ENCODE measurements at regions not wholly inside any gene's neighbourhood (a gene's known extent, or its start where the extent isn't known, plus 50 kb on each side); places are given as distances from the start of the nearest gene placed in this dataset.

DNA sequence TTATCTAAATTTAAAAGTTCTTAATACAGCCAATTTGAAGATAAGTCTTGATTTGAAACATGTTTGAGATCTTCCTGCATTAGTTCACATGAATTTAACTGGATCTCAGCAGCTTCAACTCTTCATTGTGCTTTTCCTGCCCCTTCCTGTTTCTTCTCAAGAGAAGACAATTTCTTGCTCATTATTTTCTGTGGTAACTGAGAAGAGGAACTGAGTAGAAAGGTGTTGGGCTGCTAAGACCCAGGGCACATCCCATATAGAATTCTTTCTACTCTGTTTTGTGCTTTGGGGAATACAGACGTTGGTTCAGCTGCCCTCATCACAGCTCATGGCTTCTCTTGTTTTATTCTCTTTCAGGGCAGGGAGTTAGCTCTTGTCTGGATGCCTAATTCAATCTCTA, 110.2 kb downstream of the SNAPC1 start:
- dilution Hi-C loops (cut with MboI; ENCODE audit: extremely low pct_ligation_motif_present, low sequenced_read_pairs), result no loop called here
- no peak overlapping the region for H2AFZ ChIP-seq (ENCODE audit: control insufficient read depth, low read length)
- H3K4me3 ChIP-seq (ENCODE audit: control insufficient read depth in 2 of 3, extremely low read depth in 1 of 3, insufficient read depth in 2 of 3, low read depth in 1 of 3, low read length in 3 of 3), result no peak overlapping the region
- no peaks in the 10 kb centered on the region for H3K79me2 ChIP-seq (ENCODE audit: control insufficient read depth, insufficient read depth, low read length)
- no peaks in the 10 kb centered on the region for H3K9me3 ChIP-seq (ENCODE audit: control insufficient read depth, low read depth, low read length)
- no peak for TF ChIP-seq EZH2 (IDR thresholded peaks at IDR 0.05; ENCODE audit: low read length)
- TF ChIP-seq, protein P1, sequence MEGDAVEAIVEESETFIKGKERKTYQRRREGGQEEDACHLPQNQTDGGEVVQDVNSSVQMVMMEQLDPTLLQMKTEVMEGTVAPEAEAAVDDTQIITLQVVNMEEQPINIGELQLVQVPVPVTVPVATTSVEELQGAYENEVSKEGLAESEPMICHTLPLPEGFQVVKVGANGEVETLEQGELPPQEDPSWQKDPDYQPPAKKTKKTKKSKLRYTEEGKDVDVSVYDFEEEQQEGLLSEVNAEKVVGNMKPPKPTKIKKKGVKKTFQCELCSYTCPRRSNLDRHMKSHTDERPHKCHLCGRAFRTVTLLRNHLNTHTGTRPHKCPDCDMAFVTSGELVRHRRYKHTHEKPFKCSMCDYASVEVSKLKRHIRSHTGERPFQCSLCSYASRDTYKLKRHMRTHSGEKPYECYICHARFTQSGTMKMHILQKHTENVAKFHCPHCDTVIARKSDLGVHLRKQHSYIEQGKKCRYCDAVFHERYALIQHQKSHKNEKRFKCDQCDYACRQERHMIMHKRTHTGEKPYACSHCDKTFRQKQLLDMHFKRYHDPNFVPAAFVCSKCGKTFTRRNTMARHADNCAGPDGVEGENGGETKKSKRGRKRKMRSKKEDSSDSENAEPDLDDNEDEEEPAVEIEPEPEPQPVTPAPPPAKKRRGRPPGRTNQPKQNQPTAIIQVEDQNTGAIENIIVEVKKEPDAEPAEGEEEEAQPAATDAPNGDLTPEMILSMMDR (optimal IDR thresholded peaks at IDR 0.05 in 1 of 3, IDR thresholded peaks at IDR 0.05 in 1 of 3, conservative IDR thresholded peaks at IDR 0.05 in 1 of 3; ENCODE audit: extremely low read depth in 1 of 3, insufficient read depth in 2 of 3, low read length in 3 of 3), result no peak
- no peaks in the 10 kb centered on the region for H3K9me1 ChIP-seq (ENCODE audit: control insufficient read depth, extremely low read depth, insufficient read depth, low read length)
- peaks cover 11% of the 10 kb centered on the region for H3K27me3 ChIP-seq (ENCODE audit: control insufficient read depth, extremely low read depth, insufficient read depth, low read length)
- H3K4me1 ChIP-seq (ENCODE audit: control insufficient read depth, extremely low read depth, insufficient read depth, low read length), result no peaks in the 10 kb centered on the region
- H3K9ac ChIP-seq (ENCODE audit: control insufficient read depth, extremely low read depth, insufficient read depth, low read length), result no peak overlapping the region
- H4K20me1 ChIP-seq (ENCODE audit: control insufficient read depth, extremely low read depth, insufficient read depth, low read length), result no peaks in the 10 kb centered on the region
- no peak overlapping the region for H3K4me2 ChIP-seq (ENCODE audit: control insufficient read depth, extremely low read depth, insufficient read depth, low read depth, low read length)
- FAIRE-seq, result no peak
- no peaks in the 10 kb centered on the region for H3K36me3 ChIP-seq (ENCODE audit: control insufficient read depth in 2 of 2, extremely low read depth in 1 of 2, insufficient read depth in 2 of 2, low read length in 2 of 2)
- DNase-seq (ENCODE audit: low read depth, low spot score), result no peak
- no peak overlapping the region for H3K27ac ChIP-seq (ENCODE audit: control insufficient read depth, insufficient read depth, low read length)

DNA sequence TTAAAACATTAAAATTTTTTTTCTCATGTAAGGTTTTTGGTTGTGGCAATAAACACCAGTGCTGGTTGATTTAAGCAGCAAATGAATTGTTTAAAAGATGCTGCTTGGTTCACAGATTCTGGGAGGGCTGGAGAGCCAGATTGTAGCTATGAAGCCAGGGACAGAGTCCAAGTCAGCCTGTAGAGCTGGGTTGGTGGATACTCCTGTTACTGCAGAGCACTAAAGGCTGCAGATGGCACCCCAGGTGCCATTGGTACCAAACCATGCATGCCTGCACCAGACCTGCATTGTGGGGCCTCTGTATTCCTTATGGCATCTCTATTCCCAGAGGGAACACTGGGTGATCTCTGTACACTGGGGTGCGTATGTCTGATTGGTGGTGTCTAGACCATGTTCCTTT, 113.3 kb downstream of the SNAPC1 start:
- FAIRE-seq (no peak), DNase-seq (ENCODE audit: low read depth, low spot score) (no peak)
- Histone ChIP-seq H3K36me3 (ENCODE audit: control insufficient read depth in 2 of 2, extremely low read depth in 1 of 2, insufficient read depth in 2 of 2, low read length in 2 of 2) (no peaks in the 10 kb centered on the region), H3K4me2 (ENCODE audit: control insufficient read depth, extremely low read depth, insufficient read depth, low read depth, low read length) (no peak overlapping the region), H2AFZ (ENCODE audit: control insufficient read depth, low read length) (no peak overlapping the region), H3K79me2 (ENCODE audit: control insufficient read depth, insufficient read depth, low read length) (no peaks in the 10 kb centered on the region), H3K4me1 (ENCODE audit: control insufficient read depth, extremely low read depth, insufficient read depth, low read length) (no peaks in the 10 kb centered on the region), H3K9ac (ENCODE audit: control insufficient read depth, extremely low read depth, insufficient read depth, low read length) (no peak overlapping the region), H4K20me1 (ENCODE audit: control insufficient read depth, extremely low read depth, insufficient read depth, low read length) (no peaks in the 10 kb centered on the region), H3K4me3 (ENCODE audit: control insufficient read depth in 2 of 3, extremely low read depth in 1 of 3, insufficient read depth in 2 of 3, low read depth in 1 of 3, low read length in 3 of 3) (no peak overlapping the region), H3K9me1 (ENCODE audit: control insufficient read depth, extremely low read depth, insufficient read depth, low read length) (no peaks in the 10 kb centered on the region), H3K27ac (ENCODE audit: control insufficient read depth, insufficient read depth, low read length) (no peak overlapping the region), H3K27me3 (ENCODE audit: control insufficient read depth, extremely low read depth, insufficient read depth, low read length) (peaks cover 18% of the 10 kb centered on the region), H3K9me3 (ENCODE audit: control insufficient read depth, low read depth, low read length) (no peaks in the 10 kb centered on the region)
- dilution Hi-C loops (cut with MboI; ENCODE audit: extremely low pct_ligation_motif_present, low sequenced_read_pairs), result no loop called here
- TF ChIP-seq, protein P1 (optimal IDR thresholded peaks at IDR 0.05 in 1 of 3, IDR thresholded peaks at IDR 0.05 in 1 of 3, conservative IDR thresholded peaks at IDR 0.05 in 1 of 3; ENCODE audit: extremely low read depth in 1 of 3, insufficient read depth in 2 of 3, low read length in 3 of 3), result no peak
- TF ChIP-seq EZH2 (IDR thresholded peaks at IDR 0.05; ENCODE audit: low read length), result no peak

Measured in keratinocyte (primary cell).